AG08396 (cell line): ENCODE measurements at regions not wholly inside any gene's neighbourhood (a gene's known extent, or its start where the extent isn't known, plus 50 kb on each side); places are given as distances from the start of the nearest gene placed in this dataset.
"Not testable (repeated sequence)": the region's sequence is repeated elsewhere in the genome, so short reads cannot be mapped to it uniquely, and the experiment has no call there.

Source experiments
- DNase-seq: peaks from one replicate; pipeline ENCODE4 v3.0.0; 2012; ENCODE audit warnings: low spot score, mixed read lengths

DNA sequence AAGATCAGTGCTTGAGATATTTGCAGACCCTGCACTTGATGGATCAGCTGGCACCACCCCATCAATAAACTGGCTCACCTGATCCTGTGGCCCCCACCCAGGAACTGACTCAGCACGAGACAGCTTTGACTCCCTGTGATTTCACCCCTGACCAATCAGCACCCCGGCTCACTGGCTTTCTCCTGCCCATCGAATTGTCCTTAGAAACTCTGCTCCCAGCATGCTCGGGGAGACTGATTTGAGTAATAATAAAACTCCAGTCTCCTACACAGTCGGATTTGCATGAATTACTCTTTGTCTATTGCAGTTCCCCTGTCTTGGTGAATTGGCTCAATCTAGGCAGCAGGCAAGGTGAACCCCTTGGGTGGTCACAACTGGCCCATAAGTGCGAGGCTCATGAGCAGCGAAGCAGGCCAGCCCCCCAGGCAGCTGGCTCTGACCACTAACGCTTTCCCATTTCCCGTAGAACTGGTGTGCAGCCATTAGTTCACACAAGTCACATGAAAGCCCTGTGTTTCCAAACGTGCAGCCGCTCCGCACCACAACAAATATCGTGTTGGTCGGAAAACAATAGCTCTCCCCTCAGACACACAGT lies 79.6 kb downstream of the RSPH3 start:
- DNase-seq, result no peak

DNA sequence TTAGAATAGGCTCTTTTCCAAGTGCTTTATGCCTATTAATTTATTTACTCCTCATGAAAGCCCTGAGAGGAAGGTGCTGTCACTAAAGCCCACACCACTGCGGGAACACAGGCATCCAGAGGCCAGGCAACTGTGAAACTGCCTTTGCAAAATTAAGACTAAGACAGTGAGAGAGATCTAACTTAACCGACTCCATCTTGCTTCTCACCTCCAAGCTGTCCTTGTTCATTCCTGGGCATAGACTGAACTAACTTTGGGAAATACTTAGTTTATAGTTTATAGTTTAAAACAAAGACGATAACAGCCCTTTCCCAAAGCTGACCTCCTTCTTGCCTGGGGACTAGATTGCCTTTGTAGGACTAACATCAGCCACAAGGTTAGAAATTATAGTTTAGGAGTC lies 80.1 kb downstream of the RSPH3 start:
- DNase-seq, result no peak

DNA sequence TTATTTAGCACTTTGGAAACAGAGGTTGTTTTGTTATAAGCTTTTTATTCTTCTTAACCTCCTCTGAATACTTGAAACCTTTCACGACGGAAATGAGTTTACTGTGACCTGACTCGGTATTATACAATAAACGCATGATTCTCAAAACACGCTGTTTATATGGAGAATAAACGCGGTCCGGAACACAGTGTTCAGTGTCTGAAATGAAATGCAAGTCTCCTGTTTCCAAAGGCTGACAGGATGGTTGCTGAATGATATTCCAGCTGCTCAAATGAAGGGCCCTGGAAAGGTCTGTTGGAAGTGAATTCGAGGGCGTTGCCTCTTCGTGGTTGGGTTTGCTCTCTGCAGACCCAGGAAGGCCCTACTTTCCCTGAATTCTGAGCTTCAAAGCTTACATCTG lies 83.4 kb downstream of the RSPH3 start:
- no peak for DNase-seq

DNA sequence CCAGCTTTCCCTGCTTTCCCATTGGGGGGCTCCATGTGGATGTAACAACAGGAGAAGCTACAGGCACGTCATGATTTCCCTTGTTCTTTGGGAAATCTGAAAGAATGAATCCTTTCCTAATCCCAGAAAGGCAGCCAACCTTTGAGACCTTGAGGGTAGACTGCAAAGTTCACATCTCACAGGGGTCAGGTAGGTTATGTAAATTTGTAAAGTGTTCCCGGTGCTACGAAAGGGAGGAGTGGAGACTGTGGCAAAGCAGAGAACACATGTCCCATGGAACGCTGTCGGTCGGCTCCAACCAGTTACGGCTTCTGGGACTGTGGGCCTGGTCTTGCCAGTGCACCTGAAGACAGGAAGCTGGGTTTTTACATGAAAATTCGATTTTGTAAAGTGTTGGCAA lies 85.1 kb downstream of the RSPH3 start:
- no peak for DNase-seq

GRCh38 chr6:158913580-158913979 lies 86.4 kb downstream of the RSPH3 start:
- DNase-seq, result no peak

- no peak for DNase-seq
Measured at GRCh38 chr6:158912655-158913054, 87.3 kb downstream of the RSPH3 start.

GRCh38 chr6:158911746-158912480 lies 88.1 kb downstream of the RSPH3 start:
- no peak for DNase-seq

DNA sequence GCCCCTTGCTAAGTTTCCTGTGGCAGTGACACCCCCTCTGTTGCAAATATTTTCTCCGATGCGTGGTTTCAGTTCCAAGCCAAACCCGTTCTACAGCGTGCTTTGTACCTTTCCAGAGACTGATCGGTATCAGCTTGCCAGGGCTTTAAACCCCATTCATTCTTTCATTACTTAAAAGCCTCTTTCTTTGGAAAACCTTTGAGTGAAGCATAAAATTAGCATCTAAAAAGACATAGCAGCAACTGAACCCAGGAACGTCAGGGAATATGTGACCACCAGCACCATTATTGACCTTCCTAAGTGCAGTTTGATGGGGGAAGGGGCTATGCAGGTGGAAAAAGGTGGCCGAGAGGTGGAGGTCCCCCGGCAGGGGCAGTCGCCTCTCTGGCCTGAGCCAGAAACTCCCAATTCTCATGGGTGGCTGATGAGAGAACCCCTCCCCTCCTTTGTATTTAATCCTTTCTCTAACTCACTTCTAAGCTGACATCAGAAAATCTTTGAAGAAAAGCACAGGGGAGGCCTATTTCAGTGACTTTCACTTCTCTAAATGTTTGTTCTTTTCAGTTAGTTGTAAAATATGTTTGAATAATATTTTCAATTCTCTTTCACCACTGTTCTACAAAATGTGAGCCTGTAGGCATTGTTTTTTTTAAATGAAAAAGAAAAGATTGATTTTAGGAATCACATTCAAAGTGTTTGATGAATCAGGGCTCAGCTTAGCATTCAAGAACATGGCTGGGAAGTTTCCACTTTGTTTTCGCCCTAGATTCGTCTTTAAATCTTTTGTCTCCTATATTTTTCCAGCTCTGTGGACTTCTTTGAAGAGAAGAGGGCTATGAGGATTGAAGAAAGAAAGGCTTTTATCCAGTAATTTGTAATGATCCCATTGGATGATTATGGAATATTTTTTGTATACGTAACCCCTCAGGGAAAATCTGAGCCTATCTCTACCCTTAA lies 89.2 kb downstream of the RSPH3 start:
- no peak for DNase-seq

DNA sequence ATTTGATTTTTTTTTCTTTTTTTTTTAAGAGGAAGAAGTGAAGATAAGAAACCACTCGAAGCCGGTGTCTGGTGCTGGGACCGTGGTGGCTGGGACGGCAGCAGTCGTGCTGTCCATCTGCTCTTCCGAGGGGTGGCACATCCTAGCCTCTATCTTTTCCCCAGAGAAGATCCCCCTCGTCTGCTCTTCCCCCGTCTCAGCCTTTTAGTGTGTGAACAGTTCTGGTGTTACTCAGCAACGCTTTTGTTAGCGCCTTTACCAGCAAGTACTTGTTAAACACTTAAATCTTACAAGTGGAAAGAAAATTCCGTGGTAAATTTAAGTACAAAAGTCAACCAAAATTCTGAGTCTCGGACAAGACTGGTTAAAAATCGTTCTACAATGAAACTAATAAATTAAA lies 90.1 kb downstream of the RSPH3 start:
- no peak for DNase-seq

DNA sequence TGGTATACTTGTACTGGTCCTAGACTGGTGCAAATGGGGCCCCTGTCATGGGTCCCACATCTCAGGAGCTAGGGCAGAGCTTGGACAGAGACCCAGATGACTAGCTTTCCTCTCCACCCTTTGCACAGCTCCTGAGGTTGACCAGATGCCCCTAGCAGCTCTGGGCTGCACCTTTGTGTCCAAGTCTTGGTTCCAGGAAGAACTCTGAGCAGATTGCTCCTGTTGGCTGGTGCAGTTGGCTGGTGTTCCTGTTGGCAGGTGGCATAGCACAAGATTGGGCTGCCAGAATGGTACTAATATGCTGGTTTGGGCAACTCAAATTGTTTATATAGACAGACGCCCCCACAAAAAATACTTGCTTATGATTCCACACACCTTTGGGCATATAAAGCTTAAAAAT lies 89.4 kb upstream of the EZR start:
- no peak for DNase-seq

- DNase-seq, result no peak
Measured at GRCh38 chr6:158907931-158908330, 88.8 kb upstream of the EZR start.

DNA sequence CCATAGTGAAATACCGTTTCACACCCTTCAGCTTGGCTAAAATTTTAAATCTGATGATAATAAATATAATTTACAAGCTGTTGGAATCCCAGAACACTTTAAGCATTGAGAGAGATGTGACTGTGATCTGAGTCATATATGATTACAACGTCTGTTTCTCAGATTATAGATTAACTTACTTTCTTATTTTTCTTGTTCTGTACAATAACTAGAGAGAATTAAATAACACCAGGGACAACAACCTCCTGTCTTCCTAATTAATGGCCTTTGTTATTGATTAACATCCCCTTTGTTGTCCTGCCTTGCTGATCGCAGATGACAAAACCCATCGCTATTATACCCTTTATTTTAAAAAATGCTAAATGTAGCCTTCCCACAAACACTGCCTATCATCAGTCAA lies 87.8 kb upstream of the EZR start:
- no peak for DNase-seq

- DNase-seq, result no peak
Measured at GRCh38 chr6:158905277-158905676, 86.1 kb upstream of the EZR start.

DNA sequence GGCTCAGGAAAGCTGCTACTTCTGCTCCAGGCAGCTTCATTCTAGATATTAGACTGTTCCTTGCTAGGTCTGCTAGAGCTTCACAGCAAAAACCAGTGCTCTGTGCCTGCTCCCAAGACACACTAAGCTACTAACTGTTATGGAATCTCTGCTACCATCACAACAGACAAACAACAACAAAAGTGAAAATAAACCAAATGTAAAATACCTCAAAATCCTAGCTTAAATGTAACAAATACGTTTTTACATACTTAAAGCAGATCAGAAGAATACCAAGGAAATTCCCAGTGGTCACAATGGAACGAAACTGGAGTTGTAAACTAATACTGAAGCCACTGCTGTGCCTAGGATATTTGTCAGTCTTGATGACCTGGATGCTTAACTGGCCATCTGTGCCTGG lies 84.6 kb upstream of the EZR start:
- no peak for DNase-seq

DNA sequence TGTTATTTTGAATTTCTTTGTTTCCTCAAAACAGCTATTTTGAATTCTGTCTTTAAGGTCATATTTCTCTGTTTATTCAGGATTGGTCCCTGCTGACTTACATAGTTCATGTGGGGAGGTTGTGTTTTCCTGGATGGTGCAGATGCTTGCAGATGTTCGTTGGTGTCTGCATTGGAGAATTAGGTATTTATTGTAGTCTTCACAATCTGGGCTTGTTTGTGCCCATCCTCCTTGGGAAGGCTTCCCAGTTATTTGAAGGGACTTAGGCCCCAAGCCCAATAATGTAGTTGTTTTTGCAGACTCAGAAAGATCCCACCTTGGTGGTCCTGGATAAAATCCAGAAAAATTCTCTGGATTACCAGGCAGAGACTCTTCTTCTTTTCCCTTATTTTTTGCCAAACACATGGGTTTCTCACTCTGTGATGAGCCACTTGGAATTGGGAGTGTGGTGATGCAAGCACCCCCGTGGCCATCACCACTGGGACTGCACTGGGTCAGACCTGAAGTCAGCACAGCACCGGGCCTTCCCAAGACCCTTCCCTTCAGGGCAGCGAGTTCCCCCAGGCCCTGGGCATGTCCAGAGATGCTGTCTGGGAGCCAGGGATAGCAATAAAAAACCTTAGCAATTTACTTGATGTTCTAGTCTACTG lies 81.6 kb upstream of the EZR start:
- DNase-seq, result no peak

GRCh38 chr6:158897236-158897635 lies 78.1 kb upstream of the EZR start:
- no peak for DNase-seq

DNA sequence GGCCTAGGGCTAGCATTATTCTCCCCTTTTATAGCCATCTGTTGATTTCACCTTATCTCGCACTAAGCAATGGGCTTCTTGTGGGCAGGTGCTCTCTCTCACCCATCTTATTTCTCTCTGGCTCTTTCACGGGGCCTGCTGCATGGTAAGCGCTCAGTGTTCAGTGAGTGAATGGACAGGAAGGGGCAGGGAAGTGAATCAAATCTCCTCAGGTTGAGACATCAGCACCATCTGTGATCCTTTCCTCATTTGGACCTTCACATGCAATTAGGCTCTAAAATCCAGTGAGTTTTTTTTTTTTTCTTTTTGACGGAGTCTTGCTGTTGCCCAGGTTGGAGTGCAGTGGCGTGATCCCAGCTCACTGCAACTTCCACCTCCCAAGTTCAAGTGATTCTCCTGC lies 76.5 kb upstream of the EZR start:
- no peak for DNase-seq

DNA sequence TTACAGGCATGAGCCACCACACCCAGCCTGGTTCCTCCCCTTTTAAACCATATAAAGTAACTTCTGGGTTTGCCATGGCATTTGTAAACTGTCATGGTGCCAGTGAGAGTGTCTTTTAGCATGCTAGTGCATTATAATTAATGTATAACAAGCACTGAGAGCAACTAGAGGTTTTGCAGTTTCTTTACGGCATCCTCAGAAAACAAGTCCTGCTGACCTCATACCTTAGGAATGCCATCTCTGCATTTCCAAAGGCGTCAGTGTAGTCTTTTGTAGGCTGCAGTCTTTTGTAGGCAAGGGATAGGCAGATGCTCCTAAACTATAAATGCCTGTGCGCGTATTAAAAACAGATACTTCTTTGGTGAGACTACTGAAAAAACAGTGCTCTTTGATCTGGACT lies 75.0 kb upstream of the EZR start:
- DNase-seq, result peak; percentile 50

DNA sequence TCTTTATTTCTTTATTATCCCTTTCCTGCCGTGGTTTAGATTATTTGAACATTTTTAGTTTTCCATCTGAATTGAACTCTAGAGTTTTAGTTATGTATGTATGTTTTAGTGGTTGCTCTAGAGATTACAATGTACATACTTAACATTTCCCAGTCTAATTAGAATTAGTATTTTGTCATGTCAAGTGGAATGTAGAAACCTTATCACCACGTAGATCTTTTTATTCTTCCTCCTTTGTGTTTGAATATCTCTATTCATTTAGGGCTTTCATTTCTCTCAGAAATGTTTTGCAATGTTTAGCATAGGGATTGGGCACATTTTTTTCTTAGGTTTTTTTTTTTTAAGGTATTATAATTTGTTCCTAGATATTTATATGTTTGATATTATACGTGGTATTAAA lies 73.1 kb upstream of the EZR start:
- no peak for DNase-seq

DNA sequence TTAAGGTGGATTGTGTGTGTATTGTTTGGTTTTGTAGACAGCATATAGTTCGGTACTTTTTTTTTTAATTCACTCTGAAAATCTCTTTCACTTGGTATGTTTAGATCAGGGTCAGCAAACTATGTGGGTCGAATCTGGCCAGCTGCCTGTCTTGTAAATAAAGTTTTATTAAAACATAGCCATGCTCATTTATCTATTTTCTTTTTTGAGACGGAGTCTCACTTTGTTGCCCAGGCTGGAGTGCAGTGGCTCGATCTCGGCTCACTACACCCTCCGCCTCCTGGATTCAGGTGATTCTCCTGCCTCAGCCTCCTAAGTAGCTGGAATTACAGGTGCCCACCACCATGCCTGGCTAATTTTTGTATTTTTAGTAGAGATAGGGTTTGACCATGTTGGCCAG lies 72.4 kb upstream of the EZR start:
- not testable (repeated sequence) for DNase-seq

DNA sequence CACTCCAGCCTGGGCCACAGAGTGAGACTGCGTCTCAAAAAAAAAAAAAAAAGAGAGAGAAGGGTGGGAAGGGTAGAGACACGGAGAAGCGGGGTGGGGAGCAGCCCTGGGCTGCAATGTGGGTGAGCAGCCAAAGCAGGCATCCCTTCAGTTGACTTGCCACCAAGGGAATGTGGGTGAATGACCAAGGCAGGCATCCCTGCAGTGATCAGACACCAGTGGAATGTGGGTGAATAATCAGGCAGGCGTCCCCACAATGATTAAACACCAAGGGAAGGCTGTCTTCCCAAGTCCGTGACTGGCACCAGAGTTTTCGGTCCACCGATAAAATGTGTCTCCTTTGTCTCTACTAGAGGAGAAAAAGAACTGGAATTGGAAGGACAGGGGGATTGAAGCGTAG lies 69.0 kb upstream of the EZR start:
- DNase-seq, result not testable (repeated sequence)

- DNase-seq, result not testable (repeated sequence)
Measured at GRCh38 chr6:158886346-158886977, 67.3 kb upstream of the EZR start.
